ENCODE measurements at regions not wholly inside any gene's neighbourhood (a gene's known extent, or its start where the extent isn't known, plus 50 kb on each side); places are given as distances from the start of the nearest gene placed in this dataset.
"Not testable (repeated sequence)": the region's sequence is repeated elsewhere in the genome, so short reads cannot be mapped to it uniquely, and the experiment has no call there.

- no peak for DNase-seq (ENCODE audit: low read depth, low spot score)
- POLR2A ChIA-PET, result no interaction called here
- no peak overlapping the region for H3K27ac ChIP-seq (ENCODE audit: low read depth, low read length)
- H3K9me3 ChIP-seq (ENCODE audit: control insufficient read depth, insufficient read depth, low read length), result no peaks in the 10 kb centered on the region; the same call in 1 of the 2 replicates
- no peak for TF ChIP-seq CTCF (IDR thresholded peaks at IDR 0.05; ENCODE audit: low read depth, low read length)
- no peak overlapping the region for H3K4me3 ChIP-seq (ENCODE audit: low read depth, low read length)
- no peaks in the 10 kb centered on the region for H3K27me3 ChIP-seq (ENCODE audit: control insufficient read depth, insufficient read depth, low read length)
- CTCF ChIA-PET, result no interaction called here
Observed at GRCh38 chr12:83245156-83245555, 558.5 kb downstream of the TMTC2 start.

- H3K27ac ChIP-seq (ENCODE audit: low read depth, low read length), result no peak overlapping the region
- no peak for DNase-seq (ENCODE audit: low read depth, low spot score)
- ChIA-PET POLR2A (no interaction called here), CTCF (no interaction called here)
- H3K27me3 ChIP-seq (ENCODE audit: control insufficient read depth, insufficient read depth, low read length), result no peaks in the 10 kb centered on the region
- no peaks in the 10 kb centered on the region; the same call in 1 of the 2 replicates for H3K9me3 ChIP-seq (ENCODE audit: control insufficient read depth, insufficient read depth, low read length)
- no peak overlapping the region for H3K4me3 ChIP-seq (ENCODE audit: low read depth, low read length)
- no peak for TF ChIP-seq CTCF (IDR thresholded peaks at IDR 0.05; ENCODE audit: low read depth, low read length)
Observed at GRCh38 chr12:83244001-83244400, 557.3 kb downstream of the TMTC2 start.

- POLR2A ChIA-PET; H3K27me3 ChIP-seq (ENCODE audit: control insufficient read depth, insufficient read depth, low read length); H3K27ac ChIP-seq (ENCODE audit: low read depth, low read length); CTCF ChIA-PET; H3K4me3 ChIP-seq (ENCODE audit: low read depth, low read length); DNase-seq (ENCODE audit: low read depth, low spot score); H3K9me3 ChIP-seq (ENCODE audit: control insufficient read depth, insufficient read depth, low read length): not testable (repeated sequence)
Observed at GRCh38 chr12:83233987-83234386, 547.3 kb downstream of the TMTC2 start.

DNA sequence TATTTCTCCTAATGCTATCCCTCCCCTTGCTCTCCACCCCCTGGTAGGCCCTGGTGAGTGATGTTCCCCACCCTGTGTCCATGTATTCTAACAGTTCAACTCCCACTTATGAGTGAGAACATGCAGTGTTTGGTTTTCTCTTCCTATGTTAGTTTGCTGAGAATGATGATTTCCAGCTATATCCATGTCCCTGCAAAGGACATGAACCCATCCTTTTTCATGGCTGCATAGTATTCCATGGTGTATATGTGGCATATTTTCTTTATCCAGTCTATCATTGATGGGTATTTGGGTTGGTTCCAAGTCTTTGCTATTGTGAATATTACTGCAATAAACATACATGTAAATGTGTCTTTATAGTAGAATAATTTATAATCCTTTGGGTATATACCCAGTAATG lies 540.3 kb downstream of the TMTC2 start:
- H3K9me3 ChIP-seq (ENCODE audit: control insufficient read depth, insufficient read depth, low read length); POLR2A ChIA-PET; DNase-seq (ENCODE audit: low read depth, low spot score); H3K27ac ChIP-seq (ENCODE audit: low read depth, low read length); H3K27me3 ChIP-seq (ENCODE audit: control insufficient read depth, insufficient read depth, low read length); CTCF ChIA-PET; H3K4me3 ChIP-seq (ENCODE audit: low read depth, low read length): not testable (repeated sequence)

- CTCF ChIA-PET, result no interaction called here
- POLR2A ChIA-PET, result no interaction called here
- Histone ChIP-seq H3K9me3 (ENCODE audit: control insufficient read depth, insufficient read depth, low read length) (peaks cover 6% of the 10 kb centered on the region; the same call in 1 of the 2 replicates), H3K27ac (ENCODE audit: low read depth, low read length) (no peak overlapping the region), H3K27me3 (ENCODE audit: control insufficient read depth, insufficient read depth, low read length) (no peaks in the 10 kb centered on the region), H3K4me3 (ENCODE audit: low read depth, low read length) (no peak overlapping the region)
- no peak for DNase-seq (ENCODE audit: low read depth, low spot score)
- TF ChIP-seq CTCF (IDR thresholded peaks at IDR 0.05; ENCODE audit: low read depth, low read length), result no peak
Observed at GRCh38 chr12:83225806-83226205, 539.1 kb downstream of the TMTC2 start.

DNA sequence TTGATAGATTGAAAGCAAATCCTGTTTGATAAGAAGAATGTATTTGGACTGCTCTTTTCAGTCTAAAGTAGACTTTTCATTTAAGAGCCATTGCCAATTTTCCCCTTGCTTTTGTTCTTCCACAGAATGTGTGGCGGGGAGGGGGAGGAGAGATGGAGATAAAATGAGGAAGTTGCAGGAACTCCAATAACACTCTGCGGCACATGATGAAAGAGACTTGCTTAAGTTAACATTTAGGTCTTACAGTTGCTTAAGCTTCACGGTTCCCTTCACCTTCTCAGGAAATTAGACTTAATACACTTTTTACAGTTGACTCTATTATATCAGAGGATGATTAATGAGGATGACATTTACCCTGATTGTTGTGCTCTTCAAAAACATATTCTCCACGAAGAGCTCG lies 537.3 kb downstream of the TMTC2 start:
- DNase-seq (ENCODE audit: low read depth, low spot score), result no peak
- CTCF ChIA-PET, result no interaction called here
- TF ChIP-seq CTCF (IDR thresholded peaks at IDR 0.05; ENCODE audit: low read depth, low read length), result no peak
- no peak overlapping the region for H3K27ac ChIP-seq (ENCODE audit: low read depth, low read length)
- POLR2A ChIA-PET, result no interaction called here
- no peak overlapping the region for H3K4me3 ChIP-seq (ENCODE audit: low read depth, low read length)
- H3K9me3 ChIP-seq (ENCODE audit: control insufficient read depth, insufficient read depth, low read length), result peaks cover 6% of the 10 kb centered on the region; the same call in 1 of the 2 replicates
- no peaks in the 10 kb centered on the region for H3K27me3 ChIP-seq (ENCODE audit: control insufficient read depth, insufficient read depth, low read length)

All from AG04450 (cell line).